Heart left ventricle (tissue), 13 donors: ENCODE measurements at regions not wholly inside any gene's neighbourhood (a gene's known extent, or its start where the extent isn't known, plus 50 kb on each side); places are given as distances from the start of the nearest gene placed in this dataset.

ENCODE experiments used
- POLR2A ChIP-seq, 2 donors: fragments of 450-650 bp; IDR thresholded peaks; one replicate each; pipeline ENCODE4 v1.6.1; 2017; ENCODE audit warnings: antibody characterized with exemption in 2 of 2, mild to moderate bottlenecking in 2 of 2, moderate library complexity in 2 of 2
- TF ChIP-seq, protein P1 (sequence below), 12 donors: fragments of 200-600 bp; sonication (generic) in 4 of 12; IDR thresholded peaks; one replicate each; pipeline versions ENCODE4 v1.5.0 to v1.8.0; 2018 to 2022; ENCODE audit warnings: antibody characterized with exemption in 12 of 12, mild to moderate bottlenecking in 5 of 12
- donor health status: ischemic (EF 13 %, LVEDD 7.1; RV severe dilation, severe dysfunction).
- donor health status: DM: no; HTN: yes; CAD: no.
- donor health status: DM: no; HTN: no; CAD: no.
- donor health status: ischemic (EF 25% LVEDD 6.9; RV normal size, moderate dysfunction).
- donor health status: ischemic (EF 25% LVEDD 5.7; RV mildly dilated, moderate dysfunction).
- donor health status: ischemic (EF 35%, LVEDD 5.7; RV mildly dilated, moderate dysfunction).
- donor health status: nonischemic (EF 11% LVEDD 7.7; RV severe dilation, severe dysfunction).
- donor health status: DM: yes; HTN: yes; CAD: no.
- donor health status: PGD.
- donor health status: ischemic (EF 29% LVEDD 5.4; RV normal size, mild dysfunction).
- donor health status: nonischemic (EF 23%, LVEDD 6.1; RV moderate dilation, normal function).

GRCh38 chr1:99561952-99562351 is 84.0 kb upstream of the PALMD start:
- TF ChIP-seq POLR2A (IDR thresholded peaks at IDR 0.05): no peak
- TF ChIP-seq, protein P1, sequence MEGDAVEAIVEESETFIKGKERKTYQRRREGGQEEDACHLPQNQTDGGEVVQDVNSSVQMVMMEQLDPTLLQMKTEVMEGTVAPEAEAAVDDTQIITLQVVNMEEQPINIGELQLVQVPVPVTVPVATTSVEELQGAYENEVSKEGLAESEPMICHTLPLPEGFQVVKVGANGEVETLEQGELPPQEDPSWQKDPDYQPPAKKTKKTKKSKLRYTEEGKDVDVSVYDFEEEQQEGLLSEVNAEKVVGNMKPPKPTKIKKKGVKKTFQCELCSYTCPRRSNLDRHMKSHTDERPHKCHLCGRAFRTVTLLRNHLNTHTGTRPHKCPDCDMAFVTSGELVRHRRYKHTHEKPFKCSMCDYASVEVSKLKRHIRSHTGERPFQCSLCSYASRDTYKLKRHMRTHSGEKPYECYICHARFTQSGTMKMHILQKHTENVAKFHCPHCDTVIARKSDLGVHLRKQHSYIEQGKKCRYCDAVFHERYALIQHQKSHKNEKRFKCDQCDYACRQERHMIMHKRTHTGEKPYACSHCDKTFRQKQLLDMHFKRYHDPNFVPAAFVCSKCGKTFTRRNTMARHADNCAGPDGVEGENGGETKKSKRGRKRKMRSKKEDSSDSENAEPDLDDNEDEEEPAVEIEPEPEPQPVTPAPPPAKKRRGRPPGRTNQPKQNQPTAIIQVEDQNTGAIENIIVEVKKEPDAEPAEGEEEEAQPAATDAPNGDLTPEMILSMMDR (IDR thresholded peaks at IDR 0.05): no peak
